ENCODE measurements at regions not wholly inside any gene's neighbourhood (a gene's known extent, or its start where the extent isn't known, plus 50 kb on each side); places are given as distances from the start of the nearest gene placed in this dataset.
"Not testable (repeated sequence)": the region's sequence is repeated elsewhere in the genome, so short reads cannot be mapped to it uniquely, and the experiment has no call there.

- peak; percentile 28 for DNase-seq (ENCODE audit: low read depth, low spot score)
- no peak overlapping the region for H3K4me3 ChIP-seq (ENCODE audit: low read depth, low read length)
- ChIA-PET POLR2A (interaction anchor here (1.2 kb wide), 1 partner anchor 29 kb away, joined by 3 read pairs; no protein-coding TSS in a partner anchor), CTCF (interaction anchor here (1.4 kb wide), 1 partner anchor 56 kb away, joined by 3 read pairs; no protein-coding TSS in a partner anchor)
- TF ChIP-seq, protein P1, sequence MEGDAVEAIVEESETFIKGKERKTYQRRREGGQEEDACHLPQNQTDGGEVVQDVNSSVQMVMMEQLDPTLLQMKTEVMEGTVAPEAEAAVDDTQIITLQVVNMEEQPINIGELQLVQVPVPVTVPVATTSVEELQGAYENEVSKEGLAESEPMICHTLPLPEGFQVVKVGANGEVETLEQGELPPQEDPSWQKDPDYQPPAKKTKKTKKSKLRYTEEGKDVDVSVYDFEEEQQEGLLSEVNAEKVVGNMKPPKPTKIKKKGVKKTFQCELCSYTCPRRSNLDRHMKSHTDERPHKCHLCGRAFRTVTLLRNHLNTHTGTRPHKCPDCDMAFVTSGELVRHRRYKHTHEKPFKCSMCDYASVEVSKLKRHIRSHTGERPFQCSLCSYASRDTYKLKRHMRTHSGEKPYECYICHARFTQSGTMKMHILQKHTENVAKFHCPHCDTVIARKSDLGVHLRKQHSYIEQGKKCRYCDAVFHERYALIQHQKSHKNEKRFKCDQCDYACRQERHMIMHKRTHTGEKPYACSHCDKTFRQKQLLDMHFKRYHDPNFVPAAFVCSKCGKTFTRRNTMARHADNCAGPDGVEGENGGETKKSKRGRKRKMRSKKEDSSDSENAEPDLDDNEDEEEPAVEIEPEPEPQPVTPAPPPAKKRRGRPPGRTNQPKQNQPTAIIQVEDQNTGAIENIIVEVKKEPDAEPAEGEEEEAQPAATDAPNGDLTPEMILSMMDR (IDR thresholded peaks at IDR 0.05; ENCODE audit: insufficient read depth, low read length, missing control alignments), result no peak
These were observed 53.3 kb downstream of the OLFML3 start for GRCh38 chr1:114032271-114033215.

DNA sequence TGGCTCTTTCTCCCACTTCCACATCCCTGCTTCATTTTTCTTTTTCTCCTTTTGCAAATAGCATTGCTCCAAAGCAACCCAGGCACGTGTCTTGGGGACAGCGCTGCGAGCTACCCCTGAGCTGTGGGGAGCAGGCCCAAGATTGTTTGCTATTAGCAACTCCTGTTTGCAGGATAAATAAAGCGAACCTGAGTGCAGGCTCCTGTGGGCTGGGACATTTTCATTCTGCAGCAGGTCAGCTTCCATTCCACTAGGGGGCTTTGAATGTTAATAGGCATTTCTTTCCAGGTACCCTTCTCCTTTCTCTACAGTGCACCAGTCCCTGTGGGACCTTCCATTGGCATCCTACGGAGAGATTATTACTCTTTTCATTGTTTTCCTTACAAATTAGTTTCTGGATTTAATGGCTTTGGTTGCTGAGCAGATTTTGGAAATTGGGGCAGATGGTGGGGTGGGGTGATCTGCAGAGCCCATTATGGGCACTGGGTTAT is 54.0 kb downstream of the OLFML3 start:
- ChIA-PET CTCF (interaction anchor here (0.7 to 2.2 kb wide), 5 partner anchors 16 to 249 kb away, joined by 3 to 6 read pairs (median 4); no protein-coding TSS in a partner anchor), POLR2A (interaction anchor here (1.2 kb wide), 1 partner anchor 28 kb away, joined by 3 read pairs; no protein-coding TSS in a partner anchor)
- TF ChIP-seq, protein P1 (IDR thresholded peaks at IDR 0.05; ENCODE audit: insufficient read depth, low read length, missing control alignments), result peak; percentile 41
- no peak for DNase-seq (ENCODE audit: low read depth, low spot score)
- H3K4me3 ChIP-seq (ENCODE audit: low read depth, low read length), result no peak overlapping the region

- POLR2A ChIA-PET, result interaction anchor here (1.2 kb wide), 1 partner anchor 28 kb away, joined by 3 read pairs; no protein-coding TSS in a partner anchor
- DNase-seq (ENCODE audit: low read depth, low spot score), result no peak
- no peak overlapping the region for H3K4me3 ChIP-seq (ENCODE audit: low read depth, low read length)
- CTCF ChIA-PET, result interaction anchor here (0.6 to 2.2 kb wide), 7 partner anchors 9 to 248 kb away, joined by 3 to 6 read pairs (median 4); partner anchors contain the start of gene OLFML3
- TF ChIP-seq, protein P1 (IDR thresholded peaks at IDR 0.05; ENCODE audit: insufficient read depth, low read length, missing control alignments), result no peak
These were observed 54.7 kb downstream of the OLFML3 start for GRCh38 chr1:114033961-114034360.

- POLR2A ChIA-PET, result no interaction called here
- H3K4me3 ChIP-seq (ENCODE audit: low read depth, low read length), result no peak overlapping the region
- CTCF ChIA-PET, result interaction anchor here (1.4 to 2.2 kb wide), 3 partner anchors 25 to 247 kb away, joined by 4 to 6 read pairs (median 6); partner anchors contain the start of gene OLFML3
- TF ChIP-seq, protein P1 (IDR thresholded peaks at IDR 0.05; ENCODE audit: insufficient read depth, low read length, missing control alignments), result no peak
- DNase-seq (ENCODE audit: low read depth, low spot score), result no peak
These were observed 55.5 kb downstream of the OLFML3 start for GRCh38 chr1:114034567-114035303.

GRCh38 chr1:114035304-114035700 is 56.0 kb downstream of the OLFML3 start:
- CTCF ChIA-PET, result interaction anchor here (1.9 to 2.2 kb wide), 2 partner anchors 26 to 56 kb away, joined by 6 read pairs; partner anchors contain the start of gene OLFML3
- POLR2A ChIA-PET, result no interaction called here
- DNase-seq (ENCODE audit: low read depth, low spot score), result no peak
- no peak overlapping the region for H3K4me3 ChIP-seq (ENCODE audit: low read depth, low read length)
- TF ChIP-seq, protein P1 (IDR thresholded peaks at IDR 0.05; ENCODE audit: insufficient read depth, low read length, missing control alignments), result no peak

GRCh38 chr1:114036841-114037630 is 57.8 kb downstream of the OLFML3 start:
- DNase-seq (ENCODE audit: low read depth, low spot score); POLR2A ChIA-PET; CTCF ChIA-PET; H3K4me3 ChIP-seq (ENCODE audit: low read depth, low read length): not testable (repeated sequence)
